Large intestine (tissue), 3 donors: ENCODE measurements at regions not wholly inside any gene's neighbourhood (a gene's known extent, or its start where the extent isn't known, plus 50 kb on each side); places are given as distances from the start of the nearest gene placed in this dataset.

Experiments used
- DNase-seq, 2 donors: peaks; one replicate each; pipeline versions ENCODE4 v3.0.0 to v3.0.0-alpha.2; 2013
- H3K27ac ChIP-seq: one replicate; pipeline ENCODE4 v1.5.1; 2013; ENCODE audit warnings: low read length
- H3K27me3 ChIP-seq: 2 replicates; pipeline ENCODE4 v1.6.1; 2013; ENCODE audit warnings: low read length; ENCODE audit not compliant: control insufficient read depth, insufficient read depth
- H3K36me3 ChIP-seq: 2 replicates; pipeline ENCODE4 v1.6.1; 2013; ENCODE audit warnings: low read length; ENCODE audit not compliant: control insufficient read depth, insufficient read depth
- H3K4me1 ChIP-seq: one replicate; pipeline ENCODE4 v1.6.1; 2013; ENCODE audit warnings: low read length; ENCODE audit not compliant: control insufficient read depth, insufficient read depth
- H3K4me3 ChIP-seq: one replicate; pipeline ENCODE4 v1.5.1; 2013; ENCODE audit warnings: low read length
- H3K9me3 ChIP-seq: one replicate; pipeline ENCODE4 v1.6.1; 2013; ENCODE audit warnings: mild to moderate bottlenecking, low read depth, low read length, moderate library complexity; ENCODE audit not compliant: control insufficient read depth
- WGBS: methylation state at CpG from one replicate; pipeline ENCODE4 v1.1.5; 2013; ENCODE audit warnings: low lambda C conversion rate; ENCODE audit not compliant: insufficient coverage; 5-methylcytosine and 5-hydroxymethylcytosine counted together

GRCh38 chr4:30632751-30633150 is 87.4 kb upstream of the PCDH7 start:
- Histone ChIP-seq H3K4me1 (no peaks in the 10 kb centered on the region), H3K27ac (no peak overlapping the region), H3K4me3 (no peak overlapping the region), H3K36me3 (no peaks in the 10 kb centered on the region), H3K9me3 (no peaks in the 10 kb centered on the region), H3K27me3 (no peaks in the 10 kb centered on the region)
- no peak for DNase-seq
- WGBS: 100% methylated on average over 1 of the region's 1 CpG

DNA sequence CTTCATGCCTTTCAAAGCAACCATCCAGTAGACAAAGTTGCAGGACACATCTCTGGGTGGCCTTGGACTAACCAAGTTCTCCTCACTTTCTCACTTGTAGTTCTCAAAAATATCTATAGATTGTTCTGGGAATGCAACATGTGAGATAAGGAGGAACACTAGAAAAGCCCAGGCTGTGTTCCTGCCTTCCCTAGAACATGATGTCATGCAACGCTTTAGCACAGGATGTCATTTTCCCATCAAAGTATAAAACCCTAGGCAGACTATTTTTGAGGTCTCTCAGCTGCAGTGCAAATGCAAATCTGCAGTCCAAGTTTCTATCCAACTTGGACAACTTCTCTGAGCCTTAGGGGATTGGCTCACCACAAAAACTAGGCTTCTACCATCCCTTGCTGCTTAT is 78.8 kb upstream of the PCDH7 start:
- Histone ChIP-seq H3K36me3 (no peaks in the 10 kb centered on the region), H3K9me3 (no peaks in the 10 kb centered on the region), H3K27ac (no peak overlapping the region), H3K27me3 (no peaks in the 10 kb centered on the region), H3K4me3 (no peak overlapping the region), H3K4me1 (no peaks in the 10 kb centered on the region)
- no peak for DNase-seq
- WGBS: no CpG with 5 or more reads among the region's 1 CpG

DNA sequence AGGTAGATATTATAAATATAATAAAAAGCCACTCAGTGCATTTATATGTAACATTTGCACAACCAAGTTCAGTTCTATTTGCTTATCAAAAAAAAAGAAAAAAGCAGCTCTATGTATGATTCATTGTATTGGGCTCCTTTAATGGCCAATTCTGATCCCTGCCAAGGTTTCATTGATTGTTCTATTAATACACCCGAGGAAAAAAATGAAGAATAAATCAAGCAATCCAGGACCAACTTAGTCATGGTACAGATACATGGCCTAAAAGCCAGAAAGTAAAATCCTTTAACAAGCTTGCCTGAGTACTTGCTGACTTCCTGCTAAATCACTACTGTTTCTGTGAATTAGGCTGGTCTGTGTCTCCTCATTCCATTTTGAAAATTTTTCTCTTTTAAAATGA is 77.6 kb upstream of the PCDH7 start:
- no peaks in the 10 kb centered on the region for H3K9me3 ChIP-seq
- no peak overlapping the region for H3K27ac ChIP-seq
- no peaks in the 10 kb centered on the region for H3K4me1 ChIP-seq
- H3K4me3 ChIP-seq: no peak overlapping the region
- no peaks in the 10 kb centered on the region for H3K36me3 ChIP-seq
- no CpG with 5 or more reads among the region's 1 CpG for WGBS
- H3K27me3 ChIP-seq: no peaks in the 10 kb centered on the region
- DNase-seq: no peak

DNA sequence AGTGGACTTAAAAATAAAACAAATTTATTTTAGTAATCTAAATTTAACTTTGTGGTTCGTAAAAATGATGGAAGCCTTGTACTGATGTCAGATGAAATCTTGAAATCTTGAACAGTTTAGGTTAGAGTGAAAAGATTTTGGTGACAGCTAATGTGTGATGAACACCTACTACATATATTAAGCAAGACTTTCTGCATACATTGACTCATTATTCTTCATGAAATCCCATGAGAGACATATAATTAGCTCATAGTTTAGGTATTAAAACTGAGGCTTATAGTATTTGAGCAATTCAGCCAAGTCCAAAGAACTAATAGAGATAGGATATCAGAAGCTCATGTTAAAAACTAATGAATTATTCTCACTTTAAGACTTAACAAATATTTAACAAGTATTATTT is 66.9 kb upstream of the PCDH7 start:
- DNase-seq: no peak
- no peaks in the 10 kb centered on the region for H3K36me3 ChIP-seq
- no peak overlapping the region for H3K27ac ChIP-seq
- WGBS: no CpG with 5 or more reads among the region's 1 CpG
- H3K4me1 ChIP-seq: no peaks in the 10 kb centered on the region
- no peak overlapping the region for H3K4me3 ChIP-seq
- no peaks in the 10 kb centered on the region for H3K9me3 ChIP-seq
- H3K27me3 ChIP-seq: no peaks in the 10 kb centered on the region

DNA sequence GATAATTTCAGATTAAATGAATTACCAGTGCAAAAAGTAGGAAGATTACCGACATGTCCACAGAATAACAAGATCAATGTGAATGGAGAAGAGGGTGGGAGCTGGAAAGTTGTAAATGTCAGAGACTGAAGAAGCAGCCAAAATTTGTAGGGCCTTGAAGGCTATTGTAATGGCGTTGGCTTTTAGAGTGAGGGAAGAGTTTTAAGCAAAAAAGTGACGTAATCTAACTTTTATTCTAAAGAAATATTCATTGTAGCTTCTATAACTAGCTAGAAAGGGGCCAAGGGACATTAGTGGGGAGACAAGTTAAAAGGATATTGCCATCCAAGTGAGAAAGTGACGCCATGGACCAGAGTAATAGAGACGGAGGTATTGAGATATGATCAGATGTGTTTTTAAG is 63.3 kb upstream of the PCDH7 start:
- H3K4me1 ChIP-seq: no peaks in the 10 kb centered on the region
- no peaks in the 10 kb centered on the region for H3K9me3 ChIP-seq
- no peaks in the 10 kb centered on the region for H3K27me3 ChIP-seq
- no peak overlapping the region for H3K27ac ChIP-seq
- H3K4me3 ChIP-seq: no peak overlapping the region
- H3K36me3 ChIP-seq: no peaks in the 10 kb centered on the region
- WGBS: 95% methylated on average over 5 of the region's 5 CpGs
- DNase-seq: no peak

- H3K4me1 ChIP-seq: no peaks in the 10 kb centered on the region
- H3K4me3 ChIP-seq: no peak overlapping the region
- no peaks in the 10 kb centered on the region for H3K36me3 ChIP-seq
- no peaks in the 10 kb centered on the region for H3K9me3 ChIP-seq
- no peak overlapping the region for H3K27ac ChIP-seq
- no peak for DNase-seq
- 80% methylated on average over 1 of the region's 3 CpGs for WGBS
- no peaks in the 10 kb centered on the region for H3K27me3 ChIP-seq
Measured at GRCh38 chr4:30667919-30668318, 52.2 kb upstream of the PCDH7 start.

DNA sequence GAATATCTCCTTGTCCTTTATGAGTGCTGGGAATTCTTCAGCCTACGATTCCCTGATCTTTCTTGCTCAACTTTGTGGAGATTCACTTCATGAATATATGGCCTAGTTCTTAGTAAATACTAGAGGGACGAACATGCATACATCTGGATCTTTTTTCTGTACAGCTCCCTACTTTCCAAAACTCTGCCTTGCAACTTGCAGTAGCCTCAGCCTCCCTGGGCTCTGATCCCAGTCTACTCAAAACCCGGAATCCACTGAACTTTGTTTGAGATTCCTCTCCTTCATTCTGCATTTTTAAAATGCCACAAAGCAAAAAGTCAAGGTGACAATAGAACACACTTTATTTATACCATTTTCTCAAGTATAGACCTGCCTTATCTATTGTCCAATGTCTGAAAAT is 50.0 kb upstream of the PCDH7 start:
- 53% methylated on average over 2 of the region's 3 CpGs for WGBS
- Histone ChIP-seq H3K4me3 (no peak overlapping the region), H3K27me3 (no peaks in the 10 kb centered on the region), H3K4me1 (no peaks in the 10 kb centered on the region), H3K36me3 (no peaks in the 10 kb centered on the region), H3K9me3 (no peaks in the 10 kb centered on the region), H3K27ac (no peak overlapping the region)
- no peak for DNase-seq
